ENCODE measurements at regions not wholly inside any gene's neighbourhood (a gene's known extent, or its start where the extent isn't known, plus 50 kb on each side); places are given as distances from the start of the nearest gene placed in this dataset.

GRCh38 chr12:91272461-91273063 lies 89.9 kb upstream of the DCN start:
- no peak for TF ChIP-seq ZNF274 (IDR thresholded peaks at IDR 0.05; ENCODE audit: low read depth, low read length)
- TF ChIP-seq SUZ12 (IDR thresholded peaks at IDR 0.05; ENCODE audit: extremely low read depth, insufficient read depth, insufficient read length), result no peak
